Embryonic facial prominence (tissue), 1 donor: ENCODE measurements at regions not wholly inside any gene's neighbourhood (a gene's known extent, or its start where the extent isn't known, plus 50 kb on each side); places are given as distances from the start of the nearest gene placed in this dataset.

Source experiments
- DNase-seq: peaks from one replicate; pipeline ENCODE4 v3.0.0-alpha.2; 2016; ENCODE audit errors: extremely low spot score

DNA sequence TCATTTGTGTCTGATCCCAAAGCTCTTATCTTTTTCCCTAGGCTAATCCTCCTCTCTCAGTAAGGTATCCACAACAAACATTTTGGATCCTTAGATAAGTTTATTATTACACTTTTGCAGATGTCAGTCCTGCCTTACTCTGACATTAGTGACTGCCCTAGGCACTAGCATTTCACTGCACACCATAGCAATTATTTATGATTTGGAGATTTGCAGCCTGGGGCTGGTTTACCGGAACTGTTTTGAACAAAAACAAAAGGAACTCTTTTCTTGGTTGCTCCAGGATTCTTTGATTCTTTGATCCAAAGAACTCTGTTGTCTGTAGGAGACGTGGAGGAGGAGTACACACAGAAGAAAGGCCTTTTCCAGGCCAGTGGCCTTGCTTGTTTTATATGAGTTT is 80.4 kb downstream of the EDNRB start:
- DNase-seq = no peak

DNA sequence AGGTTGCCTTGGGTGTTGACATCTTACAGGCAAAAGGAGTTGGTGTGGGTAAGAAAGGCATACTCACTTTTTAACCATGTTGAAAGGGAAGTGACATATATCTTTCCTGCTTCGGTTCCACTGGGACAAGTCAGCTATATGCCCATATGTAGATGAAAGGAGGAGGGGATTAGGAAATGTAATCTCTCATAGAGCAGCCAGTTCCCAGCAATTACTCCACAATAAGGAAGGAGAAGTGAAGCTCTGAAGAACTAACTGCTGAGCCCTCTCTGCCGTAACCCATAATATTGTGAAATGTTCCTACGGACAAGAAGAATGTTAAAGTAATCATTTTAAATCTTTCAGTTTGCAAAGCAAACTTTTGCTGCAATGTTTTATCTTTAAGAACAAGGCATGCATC is 82.2 kb downstream of the EDNRB start:
- no peak for DNase-seq

DNA sequence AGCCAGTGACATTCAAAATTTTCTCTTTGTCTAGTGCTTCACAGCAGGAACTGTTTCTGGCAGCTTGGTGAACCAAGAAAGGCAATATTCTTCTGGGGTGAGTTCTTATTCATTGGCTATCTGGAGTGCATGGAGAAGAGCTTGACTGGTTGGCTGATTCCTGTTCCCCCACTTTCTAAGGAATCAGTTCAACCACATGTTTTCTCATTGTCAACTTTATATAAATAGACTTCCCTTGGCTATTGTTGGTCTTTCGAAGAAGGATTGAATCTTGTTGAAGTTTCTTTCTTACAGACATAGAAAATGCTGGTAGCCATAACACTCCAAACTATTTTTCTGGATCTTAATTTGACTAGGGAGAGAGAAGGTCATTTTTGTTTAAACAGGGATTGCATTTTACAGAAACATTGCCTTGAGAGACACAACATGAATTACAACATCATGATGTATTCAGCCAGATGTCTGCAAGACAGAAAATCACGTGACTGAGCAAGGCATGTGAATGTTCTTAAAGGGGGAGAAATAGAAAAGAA is 85.2 kb downstream of the EDNRB start:
- DNase-seq = peak; percentile 62

DNA sequence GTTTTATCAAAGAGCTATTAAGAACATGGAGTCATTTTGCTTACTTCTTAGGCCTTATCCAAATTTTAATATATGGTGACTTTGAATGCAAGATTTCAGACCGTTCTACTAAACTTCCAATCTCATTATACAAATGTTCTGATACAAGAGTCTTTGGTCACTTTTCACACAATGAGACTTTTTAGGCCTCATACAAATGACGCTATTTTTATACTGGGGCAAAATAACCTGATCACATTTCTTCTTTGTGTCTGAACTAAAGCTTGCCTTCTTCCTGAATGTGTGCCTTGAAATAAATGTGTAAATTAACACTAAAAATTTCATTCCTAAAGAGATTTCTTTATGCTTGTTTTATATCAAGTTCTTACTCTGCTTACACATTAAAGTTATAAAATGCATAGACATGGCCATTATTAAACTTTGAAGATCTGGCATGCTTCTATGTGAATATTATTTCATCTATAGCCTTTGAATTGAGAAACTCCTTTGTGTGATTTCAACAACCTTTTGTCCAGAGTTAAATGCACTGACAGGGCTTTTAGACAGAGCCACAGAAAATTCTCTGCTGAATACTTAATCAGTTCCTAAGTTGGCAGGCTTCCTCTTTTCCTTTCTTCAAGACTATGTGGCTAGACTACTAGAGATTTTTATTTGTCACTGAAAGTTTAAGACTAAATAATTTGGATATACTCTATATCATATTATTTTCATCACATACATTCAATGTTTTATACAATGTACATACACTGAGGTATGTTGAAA is 86.1 kb downstream of the EDNRB start:
- no peak for DNase-seq

DNA sequence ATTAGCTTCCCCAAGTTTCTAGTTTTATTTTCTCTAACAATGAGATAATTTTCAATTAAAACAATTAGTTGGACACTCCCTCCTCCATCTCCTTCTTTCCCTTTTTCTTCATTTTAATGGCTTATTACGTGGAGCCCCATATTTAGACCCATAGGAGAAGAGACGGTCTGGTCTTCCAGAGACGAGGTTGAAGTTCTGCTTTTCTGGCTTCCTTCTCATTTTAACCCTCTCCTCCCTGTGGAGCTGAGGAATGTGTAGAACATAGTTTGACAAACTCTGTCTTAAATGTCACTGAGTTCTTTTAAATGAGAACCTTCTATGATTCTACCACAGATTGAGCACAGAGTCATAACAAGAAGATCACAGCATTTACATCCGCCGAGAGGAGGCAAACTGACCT is 86.8 kb downstream of the EDNRB start:
- no peak for DNase-seq

DNA sequence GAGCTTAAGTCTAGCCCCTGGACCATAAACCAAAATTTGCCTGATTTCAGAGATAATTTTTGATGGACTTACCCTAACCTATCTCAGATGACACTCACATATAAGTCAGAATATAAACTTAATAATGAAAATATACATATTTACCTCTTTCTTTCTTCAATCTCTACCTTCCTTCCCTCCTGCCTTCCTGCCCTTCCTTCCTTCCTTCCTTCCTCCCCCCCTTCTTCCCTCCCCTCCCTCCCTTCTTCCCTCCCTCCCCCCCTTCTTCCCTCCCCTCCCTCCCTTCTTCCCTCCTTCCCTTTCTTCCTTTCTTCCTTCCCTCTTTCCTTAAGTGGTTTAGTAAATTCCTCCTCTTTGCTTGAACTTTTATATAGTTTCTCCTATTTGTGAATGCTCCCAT is 88.7 kb downstream of the EDNRB start:
- no peak for DNase-seq

DNA sequence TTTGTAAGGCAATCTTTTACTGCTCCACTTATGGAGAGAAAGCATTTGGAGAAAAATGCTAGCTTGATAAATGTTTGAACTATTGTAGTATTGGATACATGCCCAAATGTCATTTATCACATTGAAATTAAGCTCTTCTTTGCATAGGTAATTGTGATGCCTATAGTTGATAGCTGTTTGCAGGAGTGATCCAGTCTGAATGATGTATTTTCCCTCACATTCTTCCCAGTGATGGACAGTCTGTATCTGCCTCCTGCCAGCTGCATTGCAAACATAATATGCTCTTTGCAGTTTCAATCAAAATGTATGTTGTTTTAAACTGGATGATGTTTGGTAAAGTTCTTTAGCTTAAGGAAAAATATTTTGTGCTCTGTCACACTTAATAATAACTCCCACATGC is 89.8 kb downstream of the EDNRB start:
- DNase-seq = no peak

DNA sequence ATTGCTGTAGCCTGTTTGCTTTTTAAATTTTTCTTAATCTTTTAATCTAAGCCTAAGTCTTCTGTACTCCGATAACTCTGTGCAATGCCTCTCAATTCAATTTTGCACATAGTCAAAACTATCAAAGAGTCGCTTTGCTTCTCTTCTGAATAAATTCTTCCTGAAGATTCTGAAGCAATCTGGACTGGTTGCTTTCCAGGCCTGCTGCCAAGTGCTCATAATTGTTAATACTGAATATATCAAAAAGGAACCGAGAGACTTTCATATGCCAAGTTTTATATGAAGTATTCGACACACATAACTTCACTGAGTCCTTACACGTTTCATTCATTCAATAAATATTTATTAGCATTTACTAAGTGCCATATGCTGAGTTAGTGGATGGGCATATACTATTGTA is 91.3 kb downstream of the EDNRB start:
- no peak for DNase-seq

DNA sequence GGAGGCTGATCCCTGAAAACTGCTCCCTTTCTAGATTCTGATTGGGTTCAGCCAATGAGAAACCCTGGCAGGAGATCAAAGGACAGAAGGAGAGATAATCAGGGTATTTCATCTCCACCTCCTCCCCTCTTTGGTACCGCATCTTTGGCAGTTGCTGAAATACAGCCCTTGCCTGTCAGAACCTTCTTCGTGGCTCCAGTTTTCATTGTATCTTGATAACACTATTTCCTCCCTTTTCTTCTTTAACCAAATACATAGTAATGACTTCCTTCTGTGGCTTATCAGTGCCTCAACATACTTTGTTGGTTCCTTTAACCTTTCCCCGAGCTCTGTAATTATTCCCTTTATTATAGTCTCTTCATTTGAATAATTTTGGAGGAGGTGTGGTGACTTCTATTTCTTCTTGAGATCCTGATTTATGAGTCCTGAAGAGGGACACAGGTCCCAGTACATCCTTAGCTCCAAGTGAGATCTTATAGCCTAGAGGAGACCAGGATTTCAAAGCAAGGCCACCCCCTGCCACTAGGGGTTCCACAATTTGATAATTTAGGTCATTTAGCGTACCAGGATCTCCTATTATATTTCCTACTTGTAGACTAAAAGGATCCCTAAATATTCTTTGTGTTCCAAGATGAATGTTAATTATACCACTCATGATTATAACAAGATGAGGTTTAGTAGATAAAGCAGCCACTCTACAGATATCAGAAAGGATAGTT is 98.0 kb downstream of the EDNRB start:
- no peak for DNase-seq

DNA sequence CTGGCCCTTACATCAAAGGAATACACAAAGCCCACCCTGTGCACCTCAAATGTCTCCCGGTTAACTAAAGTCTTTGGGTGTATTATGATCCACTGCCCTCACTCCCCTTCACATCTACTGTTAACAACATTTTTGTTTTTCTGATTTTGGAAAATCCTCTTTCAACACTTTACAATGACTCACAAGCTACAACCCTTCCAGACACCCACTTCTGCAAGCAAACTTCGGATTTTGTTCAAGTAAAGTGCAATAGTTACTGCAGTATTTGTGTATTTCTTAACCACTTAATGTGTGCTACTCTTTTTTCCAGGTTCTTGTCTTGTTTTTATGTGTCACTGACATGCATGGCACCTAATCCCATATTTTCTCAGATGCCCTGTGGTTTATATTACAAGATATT is 101.1 kb downstream of the EDNRB start:
- DNase-seq = no peak

DNA sequence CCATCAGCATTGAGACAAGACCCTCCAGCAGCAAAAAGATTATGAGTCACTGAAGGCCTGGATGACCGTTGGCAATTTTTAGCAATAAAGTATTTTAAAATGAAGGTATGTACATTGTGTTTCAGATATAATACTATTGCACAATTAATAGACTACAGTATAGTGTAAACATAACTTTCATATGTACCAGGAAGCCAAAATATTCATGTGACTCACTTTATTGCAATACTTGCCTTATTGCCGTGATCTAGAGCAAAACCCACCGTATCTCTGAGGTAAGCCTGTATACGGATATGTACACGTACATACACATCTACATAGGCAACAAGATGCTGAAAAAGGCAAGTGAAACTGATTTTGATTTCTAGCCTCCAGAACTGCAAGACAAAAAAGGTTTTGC is 103.3 kb downstream of the EDNRB start:
- DNase-seq = no peak
